Thymus (tissue), 11 donors: ENCODE measurements at regions not wholly inside any gene's neighbourhood (a gene's known extent, or its start where the extent isn't known, plus 50 kb on each side); places are given as distances from the start of the nearest gene placed in this dataset.
"Not testable (repeated sequence)": the region's sequence is repeated elsewhere in the genome, so short reads cannot be mapped to it uniquely, and the experiment has no call there.

ENCODE experiments used
- DNase-seq, 9 donors: peaks; one replicate each; pipeline ENCODE4 v3.0.0-alpha.2; 2013; ENCODE audit warnings: low spot score in 9 of 9, low read depth in 6 of 9, missing footprints in 1 of 9
- H3K27ac ChIP-seq, 2 donors: one replicate each; pipeline ENCODE4 v1.5.1; 2013; ENCODE audit warnings: control low read depth in 1 of 2, low read depth in 1 of 2, low read length in 1 of 2, mild to moderate bottlenecking in 1 of 2, moderate library complexity in 1 of 2
- H3K27me3 ChIP-seq, 2 donors: one replicate each; pipeline ENCODE4 v1.5.1; 2013; ENCODE audit warnings: low read length in 1 of 2; ENCODE audit not compliant: control insufficient read depth in 2 of 2, insufficient read depth in 1 of 2
- H3K36me3 ChIP-seq, 2 donors: one replicate each; pipeline ENCODE4 v1.5.1; 2013; ENCODE audit warnings: low read length in 1 of 2, mild to moderate bottlenecking in 1 of 2, moderate library complexity in 1 of 2; ENCODE audit not compliant: control insufficient read depth in 2 of 2, insufficient read depth in 2 of 2
- H3K4me1 ChIP-seq, 2 donors: one replicate each; pipeline ENCODE4 v1.5.1; 2013; ENCODE audit warnings: low read length in 2 of 2; ENCODE audit not compliant: control insufficient read depth in 2 of 2, insufficient read depth in 2 of 2
- H3K4me3 ChIP-seq, 2 donors: one replicate each; pipeline ENCODE4 v1.5.1; 2013; ENCODE audit warnings: low read length in 2 of 2, control low read depth in 1 of 2, mild to moderate bottlenecking in 1 of 2
- H3K9me3 ChIP-seq, 2 donors: one replicate each; pipeline ENCODE4 v1.5.1; 2013; ENCODE audit warnings: low read length in 1 of 2, mild to moderate bottlenecking in 1 of 2; ENCODE audit not compliant: control insufficient read depth in 2 of 2, insufficient read depth in 1 of 2
- WGBS: extraction: QIAGEN DNeasy Blood & Tissue Kit; methylation state at CpG from one replicate; pipeline ENCODE4 v1.1.7; 2013; 5-methylcytosine and 5-hydroxymethylcytosine counted together
- donor health status: healthy.

- not testable (repeated sequence) for H3K36me3 ChIP-seq, H3K4me3 ChIP-seq, H3K27me3 ChIP-seq, H3K4me1 ChIP-seq, DNase-seq, H3K27ac ChIP-seq, H3K9me3 ChIP-seq
- WGBS: 89% methylated on average over 8 of the region's 8 CpGs
Measured at GRCh38 chr19:20272627-20273010, 105.6 kb downstream of the ZNF486 start.

DNA sequence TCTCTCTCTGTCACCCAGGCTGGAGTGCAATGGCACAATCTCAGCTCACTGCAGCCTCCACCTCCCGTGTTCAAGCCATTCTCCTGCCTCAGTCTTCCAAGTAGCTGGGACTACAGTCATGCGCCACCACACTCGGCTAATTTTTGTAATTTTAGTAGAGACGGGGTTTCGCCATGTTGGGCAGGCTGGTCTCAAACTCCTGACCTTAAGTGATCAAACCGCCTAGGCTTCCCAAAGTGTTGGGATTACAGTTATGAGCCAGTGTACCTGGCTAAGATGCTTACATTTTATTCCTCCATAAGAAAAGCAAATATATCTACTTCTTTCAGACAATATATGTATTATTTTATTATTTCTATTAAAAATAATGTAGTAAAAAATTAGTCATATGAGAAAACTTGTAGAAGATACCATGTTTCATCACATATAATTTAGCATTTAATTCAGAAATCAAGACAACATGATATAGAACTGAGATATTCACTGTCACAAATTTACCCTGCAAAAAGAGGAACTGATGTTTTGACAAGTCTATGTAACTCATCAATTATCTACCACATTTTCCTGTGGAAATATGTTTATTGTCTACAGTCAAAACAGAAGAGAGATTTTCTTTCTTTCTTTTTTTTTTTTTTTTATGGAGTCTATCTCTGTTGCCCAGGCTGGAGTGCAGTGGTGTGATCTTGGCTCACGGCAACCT is 105.1 kb downstream of the ZNF486 start:
- WGBS: 92% methylated on average over 7 of the region's 7 CpGs
- not testable (repeated sequence) for H3K36me3 ChIP-seq, H3K27ac ChIP-seq, DNase-seq, H3K27me3 ChIP-seq, H3K4me3 ChIP-seq, H3K9me3 ChIP-seq, H3K4me1 ChIP-seq

- Histone ChIP-seq H3K4me1 (no peaks in the 10 kb centered on the region), H3K27me3 (no peaks in the 10 kb centered on the region)
- no peak for DNase-seq
Measured at GRCh38 chr19:20271215-20271926, 104.4 kb downstream of the ZNF486 start.

DNA sequence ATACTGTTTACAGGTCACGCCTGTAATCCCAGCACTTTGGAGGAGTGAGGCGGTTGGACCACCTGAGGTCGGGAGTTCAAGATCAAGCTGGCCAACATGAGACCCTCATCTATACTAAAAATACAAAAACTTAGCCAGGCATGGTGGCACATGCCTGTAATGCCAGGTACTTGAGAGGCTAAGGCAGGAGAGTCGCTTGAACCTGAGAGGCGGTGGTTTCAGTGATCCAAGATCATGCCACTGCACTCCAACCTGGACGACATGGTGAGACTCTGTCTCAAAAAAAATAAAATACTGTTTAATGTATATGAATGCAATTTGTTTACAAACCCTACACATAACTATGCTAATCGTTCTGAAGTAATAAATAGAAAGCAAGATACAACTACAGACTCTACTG is 102.4 kb downstream of the ZNF486 start:
- Histone ChIP-seq H3K27ac (no peak overlapping the region), H3K4me3 (no peak overlapping the region), H3K27me3 (no peaks in the 10 kb centered on the region), H3K9me3 (peaks cover 0 to 7% of the 10 kb centered on the region in 2 donors), H3K4me1 (no peaks in the 10 kb centered on the region), H3K36me3 (no peaks in the 10 kb centered on the region)
- 96% methylated on average over 7 of the region's 7 CpGs for WGBS
- no peak for DNase-seq

More at GRCh38 chr19:20271215-20271926, 104.4 kb downstream of the ZNF486 start:
- Histone ChIP-seq H3K36me3 (no peaks in the 10 kb centered on the region), H3K9me3 (peaks cover 0 to 7% of the 10 kb centered on the region in 2 donors), H3K4me3 (no peak overlapping the region), H3K27ac (no peak overlapping the region)
- WGBS: 63% methylated on average over 12 of the region's 12 CpGs

GRCh38 chr19:20261513-20261912 is 94.5 kb downstream of the ZNF486 start:
- H3K4me3 ChIP-seq, H3K9me3 ChIP-seq, H3K27ac ChIP-seq, H3K36me3 ChIP-seq, H3K4me1 ChIP-seq, H3K27me3 ChIP-seq, DNase-seq: not testable (repeated sequence)

- not testable (repeated sequence) for H3K27ac ChIP-seq, H3K9me3 ChIP-seq, H3K4me1 ChIP-seq, H3K27me3 ChIP-seq, DNase-seq, H3K36me3 ChIP-seq, H3K4me3 ChIP-seq
- 67% methylated on average over 8 of the region's 8 CpGs for WGBS
Measured at GRCh38 chr19:20260738-20261137, 93.7 kb downstream of the ZNF486 start.

DNA sequence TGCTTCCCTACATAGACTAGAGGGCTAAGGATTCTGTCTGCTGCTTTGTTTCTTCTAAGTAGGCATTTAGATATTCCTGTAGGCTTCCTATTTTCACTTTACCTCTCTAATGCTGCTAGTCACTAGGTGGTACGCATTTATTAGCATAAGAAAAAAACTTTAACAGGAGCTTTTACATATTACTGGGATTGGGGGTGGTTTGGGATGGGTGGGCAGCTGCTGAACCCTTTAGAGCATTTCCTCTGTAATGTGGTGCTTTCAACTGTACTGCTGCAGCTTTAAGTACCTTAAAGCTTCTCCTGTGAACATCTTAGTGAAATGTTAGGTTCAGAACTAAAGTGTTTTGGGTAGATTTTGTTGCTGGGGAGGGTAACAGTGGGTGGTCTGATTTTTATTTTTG is 92.6 kb downstream of the ZNF486 start:
- H3K36me3 ChIP-seq: no peaks in the 10 kb centered on the region
- no peak overlapping the region for H3K4me3 ChIP-seq
- no peaks in the 10 kb centered on the region for H3K27me3 ChIP-seq
- 55% methylated on average over 1 of the region's 1 CpG for WGBS
- H3K27ac ChIP-seq: no peak overlapping the region
- no peaks in the 10 kb centered on the region for H3K4me1 ChIP-seq
- peaks cover 0 to 2% of the 10 kb centered on the region in 2 donors for H3K9me3 ChIP-seq
- DNase-seq: no peak

DNA sequence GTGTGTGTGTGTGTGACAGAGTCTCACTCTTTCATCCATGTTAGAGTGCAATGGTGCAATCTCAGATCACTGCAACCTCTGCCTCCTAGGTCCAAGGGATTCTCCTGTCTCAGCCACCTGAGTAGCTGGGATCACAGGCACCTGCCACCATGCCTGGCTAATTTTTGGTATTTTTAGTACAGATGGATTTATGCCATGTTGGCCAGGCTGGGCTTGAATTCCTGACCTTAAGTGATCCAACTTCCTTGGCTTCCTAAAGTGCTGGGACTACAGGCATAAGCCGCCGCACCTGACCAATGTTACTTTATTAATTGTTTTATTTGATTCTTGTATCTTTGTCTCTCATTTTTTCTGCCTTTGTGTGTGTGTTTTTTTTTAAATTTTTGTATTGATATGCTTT is 89.6 kb downstream of the ZNF486 start:
- Histone ChIP-seq H3K36me3 (no peaks in the 10 kb centered on the region), H3K27me3 (no peaks in the 10 kb centered on the region), H3K9me3 (peaks cover 0 to 2% of the 10 kb centered on the region in 2 donors), H3K4me1 (no peaks in the 10 kb centered on the region), H3K27ac (no peak overlapping the region), H3K4me3 (no peak overlapping the region)
- 98% methylated on average over 2 of the region's 2 CpGs for WGBS
- DNase-seq: no peak

- H3K4me1 ChIP-seq: no peaks in the 10 kb centered on the region
- peaks cover 0 to 2% of the 10 kb centered on the region in 2 donors for H3K9me3 ChIP-seq
- no peak overlapping the region for H3K27ac ChIP-seq
- no peak for DNase-seq
- no peak overlapping the region for H3K4me3 ChIP-seq
- no peaks in the 10 kb centered on the region for H3K27me3 ChIP-seq
- 93% methylated on average over 5 of the region's 5 CpGs for WGBS
- H3K36me3 ChIP-seq: no peaks in the 10 kb centered on the region
Measured at GRCh38 chr19:20254121-20254520, 87.1 kb downstream of the ZNF486 start.
